GM12891 (cell line): ENCODE measurements at regions not wholly inside any gene's neighbourhood (a gene's known extent, or its start where the extent isn't known, plus 50 kb on each side); places are given as distances from the start of the nearest gene placed in this dataset.

Experiments
- POLR2A ChIP-seq: IDR thresholded peaks from 2 replicates; pipeline ENCODE4 v1.6.1; 2011; ENCODE audit warnings: low read depth, low read length, control low read depth
- POLR2AphosphoS5 ChIP-seq: IDR thresholded peaks from 2 replicates; pipeline ENCODE4 v1.6.1; 2011; ENCODE audit warnings: low read depth, low read length, control low read depth
- POU2F2 ChIP-seq: IDR thresholded peaks from 2 replicates; pipeline ENCODE4 v1.6.1; 2011; ENCODE audit warnings: low read depth, mild to moderate bottlenecking, control low read depth, low read length, moderate library complexity
- SPI1 ChIP-seq: IDR thresholded peaks from 2 replicates; pipeline ENCODE4 v1.6.1; 2011; ENCODE audit warnings: low read depth, low read length, control low read depth
- TAF1 ChIP-seq: IDR thresholded peaks from 2 replicates; pipeline ENCODE4 v1.6.1; 2011; ENCODE audit warnings: low read depth, low read length, control low read depth

GRCh38 chr11:116042146-116042545, 537.9 kb upstream of the CADM1 start:
- TF ChIP-seq POLR2A: no peak
- no peak for TF ChIP-seq POLR2AphosphoS5
- no peak for TF ChIP-seq TAF1
- TF ChIP-seq SPI1: no peak
- TF ChIP-seq POU2F2: no peak
